DMS 273 (cell line): ENCODE measurements at regions not wholly inside any gene's neighbourhood (a gene's known extent, or its start where the extent isn't known, plus 50 kb on each side); places are given as distances from the start of the nearest gene placed in this dataset.

ENCODE experiments used
- DNase-seq: peaks from one replicate; lab custom pipeline; 2025; ENCODE audit not compliant: unreplicated experiment; lab: John Stamatoyannopoulos, UW

GRCh38 chr11:119783466-119784400 lies 54.7 kb upstream of the NECTIN1 start:
- DNase-seq = no peak

DNA sequence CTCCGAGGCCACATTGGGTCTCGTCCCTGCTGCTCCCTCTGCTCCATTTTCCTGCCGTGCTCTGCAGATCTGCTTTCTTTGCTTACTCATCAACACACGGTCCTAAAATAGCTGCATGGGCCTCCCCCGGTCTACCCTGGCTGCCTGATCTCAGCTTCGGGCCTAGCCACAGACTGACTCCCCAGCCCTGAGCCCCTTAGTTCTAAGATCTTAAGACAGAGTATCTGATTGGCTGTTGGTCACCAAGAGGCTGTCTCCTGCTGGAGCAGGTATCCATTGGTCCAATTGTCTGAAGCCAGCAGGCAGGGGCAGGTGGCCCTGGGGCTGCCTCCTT lies 53.7 kb upstream of the NECTIN1 start:
- no peak for DNase-seq

DNA sequence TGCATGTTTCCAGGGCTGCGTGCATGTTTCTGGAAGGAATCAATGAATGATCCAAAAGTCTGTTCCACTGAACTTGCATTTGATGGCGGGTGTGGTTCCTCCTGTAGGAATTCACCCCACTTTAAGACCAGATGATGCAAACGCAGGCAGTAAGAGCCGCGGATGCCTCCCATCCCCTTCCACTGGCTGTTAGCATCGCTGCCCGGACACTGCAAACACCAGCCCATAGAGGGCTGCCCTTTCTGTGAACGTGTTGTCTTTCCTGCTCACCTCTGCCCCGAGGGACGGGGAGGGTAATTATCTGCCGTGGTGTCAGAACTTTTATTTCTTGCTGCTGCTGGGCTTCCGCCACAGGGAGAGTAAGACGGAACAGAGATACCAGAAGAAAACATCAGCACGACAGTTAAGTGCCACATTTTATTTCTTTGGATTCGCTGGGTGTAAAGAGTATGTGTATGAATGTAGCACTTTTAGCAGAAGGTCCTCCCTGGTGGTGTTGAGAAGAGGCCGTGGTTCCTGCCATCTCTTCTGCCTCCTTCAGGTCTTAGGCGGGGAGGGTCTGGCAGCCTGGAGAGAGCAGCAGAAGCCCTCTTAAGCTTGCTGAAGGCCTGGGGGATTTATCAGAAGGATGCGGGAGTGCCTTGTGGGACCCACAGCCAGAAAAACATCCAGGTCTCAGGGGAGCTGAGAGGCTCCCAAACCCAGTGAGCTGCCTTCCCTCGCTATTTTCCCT lies 53.2 kb upstream of the NECTIN1 start:
- no peak for DNase-seq

GRCh38 chr11:119780222-119780953 lies 51.4 kb upstream of the NECTIN1 start:
- DNase-seq = peak; percentile 26

GRCh38 chr11:119779195-119780071 lies 50.4 kb upstream of the NECTIN1 start:
- DNase-seq = no peak
